ENCODE measurements at regions not wholly inside any gene's neighbourhood (a gene's known extent, or its start where the extent isn't known, plus 50 kb on each side); places are given as distances from the start of the nearest gene placed in this dataset.

GRCh38 chr22:47465809-47466208 lies 703.4 kb downstream of the TBC1D22A start:
- H3K27ac ChIP-seq, result no peak overlapping the region
- H3K9me3 ChIP-seq, result peaks cover 0 to 23% of the 10 kb centered on the region in 2 donors
- H3K4me1 ChIP-seq, result no peaks in the 10 kb centered on the region
- H3K4me3 ChIP-seq, result no peak overlapping the region
- DNase-seq (ENCODE audit: low spot score), result no peak
- no peaks in the 10 kb centered on the region for H3K27me3 ChIP-seq
- no peak for TF ChIP-seq CTCF (IDR thresholded peaks at IDR 0.05)
- no peaks in the 10 kb centered on the region for H3K36me3 ChIP-seq

GRCh38 chr22:47465222-47465621 lies 702.8 kb downstream of the TBC1D22A start:
- Histone ChIP-seq H3K36me3 (no peaks in the 10 kb centered on the region), H3K4me3 (no peak overlapping the region), H3K4me1 (no peaks in the 10 kb centered on the region), H3K27ac (no peak overlapping the region), H3K27me3 (no peaks in the 10 kb centered on the region), H3K9me3 (peaks cover 0 to 23% of the 10 kb centered on the region in 2 donors)
- TF ChIP-seq CTCF (IDR thresholded peaks at IDR 0.05), result no peak
- no peak for DNase-seq (ENCODE audit: low spot score)

- H3K27ac ChIP-seq, result no peak overlapping the region
- TF ChIP-seq CTCF (IDR thresholded peaks at IDR 0.05), result no peak
- H3K4me1 ChIP-seq, result no peaks in the 10 kb centered on the region
- H3K27me3 ChIP-seq, result no peaks in the 10 kb centered on the region
- no peaks in the 10 kb centered on the region for H3K36me3 ChIP-seq
- no peak for DNase-seq (ENCODE audit: low spot score)
- no peak overlapping the region for H3K4me3 ChIP-seq
- H3K9me3 ChIP-seq, result peaks cover 0 to 23% of the 10 kb centered on the region in 2 donors
Measured at GRCh38 chr22:47463220-47463619, 700.8 kb downstream of the TBC1D22A start.

DNA sequence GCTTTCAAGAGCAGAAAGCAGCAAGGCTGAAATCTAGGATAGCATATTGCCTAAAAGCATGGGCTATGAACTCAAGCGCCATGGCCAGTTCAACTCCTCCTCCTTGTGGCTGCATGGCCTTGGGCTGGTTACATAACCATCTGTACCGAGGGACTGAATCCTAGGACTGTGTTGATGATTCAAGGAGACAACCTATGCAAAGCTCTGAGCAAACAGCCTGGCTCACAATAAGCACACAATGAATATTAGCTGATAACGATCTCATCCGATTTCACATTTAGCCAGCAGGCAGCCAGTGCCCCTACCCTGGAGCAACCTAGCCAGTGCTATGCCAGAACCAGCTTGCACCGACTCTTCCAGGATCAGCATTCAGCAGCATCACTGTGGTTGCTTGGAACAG lies 698.4 kb downstream of the TBC1D22A start:
- no peak for TF ChIP-seq CTCF (IDR thresholded peaks at IDR 0.05)
- H3K9me3 ChIP-seq, result no peaks in the 10 kb centered on the region
- H3K4me1 ChIP-seq, result no peaks in the 10 kb centered on the region
- H3K27ac ChIP-seq, result no peak overlapping the region
- no peaks in the 10 kb centered on the region for H3K27me3 ChIP-seq
- no peak for DNase-seq (ENCODE audit: low spot score)
- no peak overlapping the region for H3K4me3 ChIP-seq
- no peaks in the 10 kb centered on the region for H3K36me3 ChIP-seq

DNA sequence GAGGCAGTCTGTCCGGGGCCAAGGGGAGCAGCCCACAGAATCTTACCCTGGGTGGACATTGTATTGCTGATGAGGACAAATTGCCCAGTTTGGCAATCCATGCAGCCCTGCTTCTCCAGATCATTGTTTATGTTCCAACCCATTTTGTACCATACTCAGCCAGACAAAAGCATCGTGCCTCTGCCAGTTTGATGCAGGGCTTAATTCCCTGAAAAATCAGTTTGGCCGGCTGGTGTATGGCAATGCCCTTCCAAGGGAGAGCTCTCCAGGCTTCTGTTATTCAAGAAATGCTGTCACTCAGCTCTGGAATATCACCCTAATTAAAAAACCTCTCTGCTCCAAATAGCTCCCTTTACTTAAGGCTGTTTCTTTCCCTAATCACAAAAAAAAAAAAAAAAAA lies 697.7 kb downstream of the TBC1D22A start:
- TF ChIP-seq CTCF (IDR thresholded peaks at IDR 0.05), result no peak
- no peak for DNase-seq (ENCODE audit: low spot score)
- no peaks in the 10 kb centered on the region for H3K36me3 ChIP-seq
- H3K27me3 ChIP-seq, result no peaks in the 10 kb centered on the region
- H3K27ac ChIP-seq, result no peak overlapping the region
- H3K4me3 ChIP-seq, result no peak overlapping the region
- H3K4me1 ChIP-seq, result no peaks in the 10 kb centered on the region
- peaks cover 0 to 3% of the 10 kb centered on the region in 2 donors for H3K9me3 ChIP-seq

- Histone ChIP-seq H3K4me1 (no peaks in the 10 kb centered on the region), H3K27me3 (no peaks in the 10 kb centered on the region), H3K9me3 (peaks cover 0 to 18% of the 10 kb centered on the region in 2 donors), H3K4me3 (no peak overlapping the region), H3K27ac (no peak overlapping the region), H3K36me3 (no peaks in the 10 kb centered on the region)
- no peak for DNase-seq (ENCODE audit: low spot score)
- TF ChIP-seq CTCF (IDR thresholded peaks at IDR 0.05), result no peak
Measured at GRCh38 chr22:47458348-47458747, 695.9 kb downstream of the TBC1D22A start.

All from right atrium auricular region (tissue), 2 donors.